ENCODE measurements at regions not wholly inside any gene's neighbourhood (a gene's known extent, or its start where the extent isn't known, plus 50 kb on each side); places are given as distances from the start of the nearest gene placed in this dataset.

GRCh38 chr2:51350100-51350499 lies 318.2 kb upstream of the NRXN1 start:
- TF ChIP-seq CTCF (IDR thresholded peaks at IDR 0.05), result no peak
- no peak for TF ChIP-seq POLR2A (IDR thresholded peaks at IDR 0.05)

Data from right lobe of liver (tissue), 4 donors.